ENCODE measurements at regions not wholly inside any gene's neighbourhood (a gene's known extent, or its start where the extent isn't known, plus 50 kb on each side); places are given as distances from the start of the nearest gene placed in this dataset.

DNA sequence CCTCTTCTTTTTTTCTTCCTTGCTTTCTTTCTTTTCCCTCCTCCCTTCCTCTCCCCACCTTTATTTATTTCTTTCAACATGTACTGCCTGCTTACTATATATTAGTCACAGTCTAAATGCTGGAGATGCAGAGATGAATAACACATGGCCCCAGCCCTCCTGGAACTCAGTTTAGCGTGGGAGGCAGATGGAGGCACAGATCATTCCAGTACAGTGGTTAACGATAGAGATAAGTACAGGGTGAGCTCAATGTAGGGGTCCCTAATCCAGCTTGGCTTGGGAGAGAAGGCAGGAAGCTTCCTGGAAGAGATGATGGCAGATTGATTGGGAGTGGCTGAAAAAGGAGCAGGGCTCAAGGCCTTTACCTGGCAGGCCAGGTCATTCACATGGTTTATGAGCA lies 55.6 kb upstream of the PPP2R5A start:
- DNase-seq (ENCODE audit: low read depth, low spot score) (no peak), FAIRE-seq (no peak)
- peaks cover 2 to 6% of the 10 kb centered on the region in 2 experiments for H3K27me3 ChIP-seq (ENCODE audit: control insufficient read depth in 2 of 2, insufficient read depth in 2 of 2, low read length in 2 of 2)
- ChIA-PET CTCF (no interaction called here), POLR2A (no interaction called here)
- H3K4me3 ChIP-seq (replicated peaks in 1 of 3; ENCODE audit: insufficient read depth in 1 of 3, low read depth in 1 of 3, low read length in 3 of 3), result no peak overlapping the region
- H3K36me3 ChIP-seq (ENCODE audit: control insufficient read depth in 2 of 2, extremely low read depth in 1 of 2, insufficient read depth in 2 of 2, low read length in 2 of 2), result no peaks in the 10 kb centered on the region
- intact Hi-C loops (cut with micrococcal nuclease), result no loop called here
- no peaks in the 10 kb centered on the region for H3K9me3 ChIP-seq (replicated peaks; ENCODE audit: control insufficient read depth, insufficient read depth, low read length)
- H3K27ac ChIP-seq (ENCODE audit: insufficient read depth, low read depth, low read length), result no peak overlapping the region
- no peak overlapping the region for H2AFZ ChIP-seq (ENCODE audit: low read depth, low read length)
- H3K9me1 ChIP-seq (replicated peaks; ENCODE audit: control insufficient read depth, extremely low read depth, insufficient read depth, low read length), result no peaks in the 10 kb centered on the region
- peaks cover 4% of the 10 kb centered on the region for H3K4me1 ChIP-seq (ENCODE audit: control insufficient read depth, extremely low read depth, insufficient read depth, low read length)
- no peak overlapping the region for H3K9ac ChIP-seq (replicated peaks; ENCODE audit: extremely low read depth, insufficient read depth, low read length)
- dilution Hi-C loops (cut with MboI; ENCODE audit: extremely low pct_ligation_motif_present, low sequenced_read_pairs), result no loop called here
- TF ChIP-seq POLR2AphosphoS5 (IDR thresholded peaks at IDR 0.05; ENCODE audit: insufficient read depth, low read depth, low read length) (no peak), FOS (IDR thresholded peaks at IDR 0.05; ENCODE audit: borderline replicate concordance, insufficient read depth, low read length) (no peak), EZH2 (IDR thresholded peaks at IDR 0.05; ENCODE audit: borderline replicate concordance, low read depth, low read length, severe bottlenecking) (no peak), JUN (IDR thresholded peaks at IDR 0.05; ENCODE audit: borderline replicate concordance, insufficient read depth, insufficient read length, low read depth) (no peak)
- TF ChIP-seq, protein P1, sequence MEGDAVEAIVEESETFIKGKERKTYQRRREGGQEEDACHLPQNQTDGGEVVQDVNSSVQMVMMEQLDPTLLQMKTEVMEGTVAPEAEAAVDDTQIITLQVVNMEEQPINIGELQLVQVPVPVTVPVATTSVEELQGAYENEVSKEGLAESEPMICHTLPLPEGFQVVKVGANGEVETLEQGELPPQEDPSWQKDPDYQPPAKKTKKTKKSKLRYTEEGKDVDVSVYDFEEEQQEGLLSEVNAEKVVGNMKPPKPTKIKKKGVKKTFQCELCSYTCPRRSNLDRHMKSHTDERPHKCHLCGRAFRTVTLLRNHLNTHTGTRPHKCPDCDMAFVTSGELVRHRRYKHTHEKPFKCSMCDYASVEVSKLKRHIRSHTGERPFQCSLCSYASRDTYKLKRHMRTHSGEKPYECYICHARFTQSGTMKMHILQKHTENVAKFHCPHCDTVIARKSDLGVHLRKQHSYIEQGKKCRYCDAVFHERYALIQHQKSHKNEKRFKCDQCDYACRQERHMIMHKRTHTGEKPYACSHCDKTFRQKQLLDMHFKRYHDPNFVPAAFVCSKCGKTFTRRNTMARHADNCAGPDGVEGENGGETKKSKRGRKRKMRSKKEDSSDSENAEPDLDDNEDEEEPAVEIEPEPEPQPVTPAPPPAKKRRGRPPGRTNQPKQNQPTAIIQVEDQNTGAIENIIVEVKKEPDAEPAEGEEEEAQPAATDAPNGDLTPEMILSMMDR (IDR thresholded peaks at IDR 0.05; ENCODE audit: extremely low read depth in 1 of 2, insufficient read depth in 1 of 2, low read depth in 1 of 2, low read length in 2 of 2), result no peak
- BruUV-seq (replicated peaks), result no TSS peak
- H4K20me1 ChIP-seq (replicated peaks; ENCODE audit: control insufficient read depth, extremely low read depth, insufficient read depth, low read length), result no peaks in the 10 kb centered on the region
- no peak overlapping the region for H3K4me2 ChIP-seq (ENCODE audit: insufficient read depth, low read length)
- H3K79me2 ChIP-seq (ENCODE audit: control insufficient read depth, insufficient read depth, low read length), result no peaks in the 10 kb centered on the region

DNA sequence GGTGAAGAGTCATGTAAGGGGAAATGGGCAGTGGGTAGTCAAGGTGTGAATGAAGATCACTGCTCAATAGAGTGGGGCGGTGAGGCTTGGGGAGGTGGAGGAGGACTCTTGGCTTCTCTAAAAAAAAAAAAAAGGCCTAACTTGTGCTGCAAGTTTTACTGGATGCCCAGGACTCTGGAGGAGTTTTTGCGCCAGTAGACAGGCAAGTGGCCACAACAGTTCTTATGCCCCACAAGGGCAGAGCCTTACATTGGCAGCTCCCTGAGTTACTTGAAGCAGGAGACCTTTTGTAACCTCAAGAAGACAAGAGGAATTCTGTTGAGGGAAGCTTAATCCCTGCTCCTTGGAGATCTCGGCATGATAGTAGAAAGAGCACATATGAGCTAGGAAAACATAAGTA lies 54.9 kb upstream of the PPP2R5A start:
- DNase-seq (ENCODE audit: low read depth, low spot score) (no peak), FAIRE-seq (no peak)
- no peaks in the 10 kb centered on the region for H4K20me1 ChIP-seq (replicated peaks; ENCODE audit: control insufficient read depth, extremely low read depth, insufficient read depth, low read length)
- no peaks in the 10 kb centered on the region for H3K9me1 ChIP-seq (replicated peaks; ENCODE audit: control insufficient read depth, extremely low read depth, insufficient read depth, low read length)
- H2AFZ ChIP-seq (ENCODE audit: low read depth, low read length), result no peak overlapping the region
- H3K9ac ChIP-seq (replicated peaks; ENCODE audit: extremely low read depth, insufficient read depth, low read length), result no peak overlapping the region
- H3K4me1 ChIP-seq (ENCODE audit: control insufficient read depth, extremely low read depth, insufficient read depth, low read length), result peaks cover 8% of the 10 kb centered on the region
- intact Hi-C loops (cut with micrococcal nuclease), result no loop called here
- CTCF ChIA-PET, result interaction anchor here (1.4 kb wide), 1 partner anchor 160 kb away, joined by 6 read pairs; no protein-coding TSS in a partner anchor
- H3K4me2 ChIP-seq (ENCODE audit: insufficient read depth, low read length), result no peak overlapping the region
- H3K79me2 ChIP-seq (ENCODE audit: control insufficient read depth, insufficient read depth, low read length), result no peaks in the 10 kb centered on the region
- no peak overlapping the region for H3K4me3 ChIP-seq (replicated peaks in 1 of 3; ENCODE audit: insufficient read depth in 1 of 3, low read depth in 1 of 3, low read length in 3 of 3)
- peaks cover 2 to 6% of the 10 kb centered on the region in 2 experiments for H3K27me3 ChIP-seq (ENCODE audit: control insufficient read depth in 2 of 2, insufficient read depth in 2 of 2, low read length in 2 of 2)
- POLR2A ChIA-PET, result no interaction called here
- dilution Hi-C loops (cut with MboI; ENCODE audit: extremely low pct_ligation_motif_present, low sequenced_read_pairs), result no loop called here
- TF ChIP-seq POLR2A (IDR thresholded peaks at IDR 0.05; ENCODE audit: low read depth, low read length) (no peak), MYC (IDR thresholded peaks at IDR 0.05; ENCODE audit: low read depth, low read length) (no peak), GATA2 (IDR thresholded peaks at IDR 0.05; ENCODE audit: insufficient read depth, insufficient read length, low read depth, low read length) (no peak), MAX (IDR thresholded peaks at IDR 0.05; ENCODE audit: insufficient read depth, insufficient read length) (no peak), POLR2AphosphoS5 (IDR thresholded peaks at IDR 0.05; ENCODE audit: insufficient read depth, low read depth, low read length) (no peak), EZH2 (IDR thresholded peaks at IDR 0.05; ENCODE audit: borderline replicate concordance, low read depth, low read length, severe bottlenecking) (no peak), FOS (IDR thresholded peaks at IDR 0.05; ENCODE audit: borderline replicate concordance, insufficient read depth, low read length) (no peak), JUN (IDR thresholded peaks at IDR 0.05; ENCODE audit: borderline replicate concordance, insufficient read depth, insufficient read length, low read depth) (no peak)
- TF ChIP-seq, protein P1 (IDR thresholded peaks at IDR 0.05; ENCODE audit: extremely low read depth in 1 of 2, insufficient read depth in 1 of 2, low read depth in 1 of 2, low read length in 2 of 2), result no peak
- H3K9me3 ChIP-seq (replicated peaks; ENCODE audit: control insufficient read depth, insufficient read depth, low read length), result no peaks in the 10 kb centered on the region
- no TSS peak for BruUV-seq (replicated peaks)
- no peak overlapping the region for H3K27ac ChIP-seq (ENCODE audit: insufficient read depth, low read depth, low read length)
- no peaks in the 10 kb centered on the region for H3K36me3 ChIP-seq (ENCODE audit: control insufficient read depth in 2 of 2, extremely low read depth in 1 of 2, insufficient read depth in 2 of 2, low read length in 2 of 2)
